Right kidney (tissue), 1 donor: ENCODE measurements at regions not wholly inside any gene's neighbourhood (a gene's known extent, or its start where the extent isn't known, plus 50 kb on each side); places are given as distances from the start of the nearest gene placed in this dataset.

Experiments
- DNase-seq: peaks from one replicate; pipeline ENCODE4 v3.0.0-alpha.2; 2016

GRCh38 chr6:131383421-131384411 is 189.3 kb upstream of the ARG1 start:
- no peak for DNase-seq

- no peak for DNase-seq
Observed at GRCh38 chr6:131387562-131388447, 185.2 kb upstream of the ARG1 start.

GRCh38 chr6:131390322-131390721 is 182.7 kb upstream of the ARG1 start:
- DNase-seq = no peak

GRCh38 chr6:131391116-131391515 is 181.9 kb upstream of the ARG1 start:
- no peak for DNase-seq

- DNase-seq = no peak
Observed at GRCh38 chr6:131393433-131393832, 179.6 kb upstream of the ARG1 start.

- DNase-seq = no peak
Observed at GRCh38 chr6:131394768-131395432, 178.1 kb upstream of the ARG1 start.

GRCh38 chr6:131398176-131398575 is 174.8 kb upstream of the ARG1 start:
- DNase-seq = no peak

- DNase-seq = no peak
Observed at GRCh38 chr6:131399433-131399832, 173.6 kb upstream of the ARG1 start.

GRCh38 chr6:131400054-131400778 is 172.8 kb upstream of the ARG1 start:
- no peak for DNase-seq

GRCh38 chr6:131400779-131401496 is 172.1 kb upstream of the ARG1 start:
- DNase-seq = no peak

- DNase-seq = no peak
Observed at GRCh38 chr6:131408811-131409210, 164.2 kb upstream of the ARG1 start.

- no peak for DNase-seq
Observed at GRCh38 chr6:131410785-131411184, 162.2 kb upstream of the ARG1 start.

- no peak for DNase-seq
Observed at GRCh38 chr6:131412960-131413830, 159.8 kb upstream of the ARG1 start.

- no peak for DNase-seq
Observed at GRCh38 chr6:131413831-131414191, 159.2 kb upstream of the ARG1 start.

GRCh38 chr6:131414956-131415355 is 158.1 kb upstream of the ARG1 start:
- DNase-seq = no peak

GRCh38 chr6:131418441-131418840 is 154.6 kb upstream of the ARG1 start:
- DNase-seq = no peak

GRCh38 chr6:131419702-131420101 is 153.3 kb upstream of the ARG1 start:
- DNase-seq = no peak

GRCh38 chr6:131424016-131424415 is 149.0 kb upstream of the ARG1 start:
- DNase-seq = no peak

- DNase-seq = no peak
Observed at GRCh38 chr6:131424475-131424874, 148.6 kb upstream of the ARG1 start.

- DNase-seq = no peak
Observed at GRCh38 chr6:131427434-131428058, 145.5 kb upstream of the ARG1 start.
